Astrocyte of the cerebellum (primary cell): ENCODE measurements at regions not wholly inside any gene's neighbourhood (a gene's known extent, or its start where the extent isn't known, plus 50 kb on each side); places are given as distances from the start of the nearest gene placed in this dataset.

ENCODE experiments used
- DNase-seq: peaks from one replicate; pipeline ENCODE4 v3.0.0-alpha.2; 2011; ENCODE audit warnings: low read depth
- H3K4me3 ChIP-seq: 2 replicates; pipeline ENCODE4 v1.5.1; 2011; ENCODE audit warnings: mild to moderate bottlenecking, low read depth, low read length, moderate library complexity
- in situ Hi-C: cut with HindIII; loops from 2 replicates; pipeline ENCODE4 v1.10.0; 2017; ENCODE audit warnings: low sequenced_read_pairs
- TF ChIP-seq, protein P1 (sequence below): IDR thresholded peaks from 2 replicates; pipeline ENCODE4 v1.5.1; 2012; ENCODE audit warnings: low read length, low read depth, moderate library complexity, mild to moderate bottlenecking; ENCODE audit errors: missing control alignments

DNA sequence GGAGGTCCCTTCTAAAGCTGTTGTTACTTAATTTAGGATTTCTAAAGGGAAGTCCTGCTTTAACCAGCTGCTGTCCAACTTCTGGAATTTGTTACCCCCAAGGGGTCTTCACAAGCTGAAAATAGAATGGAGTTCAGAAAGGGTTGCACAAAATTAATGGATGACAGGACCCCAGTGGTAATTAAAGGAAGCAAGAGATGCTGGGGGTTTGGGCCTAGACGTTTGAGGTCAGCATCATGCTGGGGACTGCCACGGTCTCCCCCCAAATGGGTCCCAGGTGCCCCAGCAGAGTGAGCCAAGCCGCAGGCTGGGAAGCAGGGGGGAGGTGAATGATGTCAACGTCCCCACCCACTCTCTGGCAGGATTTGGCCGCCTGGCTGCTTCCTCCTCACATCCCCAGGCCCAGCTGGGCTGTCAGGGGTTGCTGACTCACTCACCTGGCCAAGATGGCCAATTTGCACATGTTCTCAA, 97.5 kb upstream of the ARAP3 start:
- TF ChIP-seq, protein P1, sequence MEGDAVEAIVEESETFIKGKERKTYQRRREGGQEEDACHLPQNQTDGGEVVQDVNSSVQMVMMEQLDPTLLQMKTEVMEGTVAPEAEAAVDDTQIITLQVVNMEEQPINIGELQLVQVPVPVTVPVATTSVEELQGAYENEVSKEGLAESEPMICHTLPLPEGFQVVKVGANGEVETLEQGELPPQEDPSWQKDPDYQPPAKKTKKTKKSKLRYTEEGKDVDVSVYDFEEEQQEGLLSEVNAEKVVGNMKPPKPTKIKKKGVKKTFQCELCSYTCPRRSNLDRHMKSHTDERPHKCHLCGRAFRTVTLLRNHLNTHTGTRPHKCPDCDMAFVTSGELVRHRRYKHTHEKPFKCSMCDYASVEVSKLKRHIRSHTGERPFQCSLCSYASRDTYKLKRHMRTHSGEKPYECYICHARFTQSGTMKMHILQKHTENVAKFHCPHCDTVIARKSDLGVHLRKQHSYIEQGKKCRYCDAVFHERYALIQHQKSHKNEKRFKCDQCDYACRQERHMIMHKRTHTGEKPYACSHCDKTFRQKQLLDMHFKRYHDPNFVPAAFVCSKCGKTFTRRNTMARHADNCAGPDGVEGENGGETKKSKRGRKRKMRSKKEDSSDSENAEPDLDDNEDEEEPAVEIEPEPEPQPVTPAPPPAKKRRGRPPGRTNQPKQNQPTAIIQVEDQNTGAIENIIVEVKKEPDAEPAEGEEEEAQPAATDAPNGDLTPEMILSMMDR = no peak
- in situ Hi-C loops = no loop called here
- no peak overlapping the region for H3K4me3 ChIP-seq
- DNase-seq = peak; percentile 15

DNA sequence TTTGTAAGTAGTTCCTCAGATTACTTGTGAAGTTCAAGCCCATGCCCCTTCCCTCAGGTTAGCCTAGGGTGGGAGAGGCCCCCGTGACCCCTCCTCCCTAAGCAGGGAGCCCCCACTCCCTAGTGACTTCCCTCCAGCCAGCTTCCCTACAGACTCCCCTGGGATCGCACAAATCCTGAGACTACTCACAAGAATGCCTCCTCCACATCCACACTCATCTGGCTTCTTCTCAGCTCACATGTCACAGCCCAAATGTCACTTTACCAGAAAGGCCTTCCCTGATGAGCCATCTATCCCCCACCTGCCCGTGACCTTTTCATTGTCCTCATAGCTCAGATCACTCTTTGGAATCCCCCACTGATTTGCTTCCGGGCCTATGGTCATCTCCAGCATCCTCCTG, 96.7 kb upstream of the ARAP3 start:
- DNase-seq = no peak
- in situ Hi-C loops = no loop called here
- TF ChIP-seq, protein P1 = no peak

DNA sequence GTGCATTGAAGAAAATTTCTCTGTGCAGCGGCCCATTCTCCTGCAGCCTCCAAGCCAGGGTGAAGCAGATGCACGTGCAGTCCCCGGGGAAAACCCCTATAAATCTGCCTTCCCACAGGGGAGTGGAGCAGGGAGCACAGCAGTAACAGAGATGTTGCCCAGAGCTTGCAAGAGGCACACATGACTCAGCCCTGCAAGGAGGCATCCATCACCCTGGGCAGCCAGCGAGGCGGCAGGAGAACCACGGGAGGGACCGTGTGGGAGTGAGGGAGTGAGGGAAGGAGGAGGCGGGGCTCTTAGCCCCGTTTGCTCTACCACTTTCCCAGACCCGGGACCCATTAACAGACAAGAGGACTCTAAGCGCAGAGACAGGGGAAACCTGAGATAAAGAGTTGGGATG, 96.2 kb upstream of the ARAP3 start:
- in situ Hi-C loops = no loop called here
- TF ChIP-seq, protein P1 = no peak
- no peak overlapping the region for H3K4me3 ChIP-seq
- peak; percentile 15 for DNase-seq

More for the DNA sequence above, 96.7 kb upstream of the ARAP3 start:
- no peak overlapping the region for H3K4me3 ChIP-seq

DNA sequence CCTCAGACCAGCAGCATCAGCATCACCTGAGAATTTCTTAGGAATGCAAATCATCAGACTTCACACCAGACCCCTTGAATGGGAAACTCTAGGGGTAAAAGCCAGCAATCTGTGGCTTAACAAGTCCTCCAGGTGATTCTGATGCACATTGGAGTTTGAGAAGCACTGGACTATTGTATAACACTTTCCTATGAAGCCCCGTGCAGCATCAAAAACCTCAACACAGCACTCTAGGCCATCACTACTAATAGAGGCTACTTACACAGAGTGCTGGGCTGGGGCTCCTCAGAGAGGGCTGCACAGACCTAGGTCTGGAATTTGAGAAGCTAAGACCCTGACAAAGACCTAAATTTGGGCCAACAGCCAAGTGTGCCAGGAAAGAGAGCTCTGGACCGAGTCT, 95.7 kb upstream of the ARAP3 start:
- H3K4me3 ChIP-seq = no peak overlapping the region
- DNase-seq = no peak
- TF ChIP-seq, protein P1 = no peak
- in situ Hi-C loops = no loop called here

DNA sequence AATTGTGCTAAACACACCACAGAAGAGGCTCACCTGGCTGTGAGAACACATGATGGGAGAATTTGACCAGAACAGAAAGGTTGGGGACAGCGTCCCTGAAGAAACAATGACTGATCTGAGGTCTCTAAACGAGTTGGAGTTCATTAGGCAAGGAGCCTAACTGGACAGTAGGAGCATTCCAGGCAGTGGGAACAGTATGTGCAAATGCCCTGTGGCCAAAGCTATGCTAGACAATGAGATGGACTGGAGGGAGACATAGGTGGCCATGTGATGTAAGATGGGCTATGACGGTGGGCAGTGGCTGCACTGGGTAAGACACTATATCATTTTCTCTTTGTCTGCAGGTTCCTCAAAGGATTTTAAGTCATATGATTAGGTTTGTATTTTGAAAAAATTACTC, 95.1 kb upstream of the ARAP3 start:
- no peak overlapping the region for H3K4me3 ChIP-seq
- TF ChIP-seq, protein P1 = no peak
- no peak for DNase-seq
- in situ Hi-C loops = no loop called here

DNA sequence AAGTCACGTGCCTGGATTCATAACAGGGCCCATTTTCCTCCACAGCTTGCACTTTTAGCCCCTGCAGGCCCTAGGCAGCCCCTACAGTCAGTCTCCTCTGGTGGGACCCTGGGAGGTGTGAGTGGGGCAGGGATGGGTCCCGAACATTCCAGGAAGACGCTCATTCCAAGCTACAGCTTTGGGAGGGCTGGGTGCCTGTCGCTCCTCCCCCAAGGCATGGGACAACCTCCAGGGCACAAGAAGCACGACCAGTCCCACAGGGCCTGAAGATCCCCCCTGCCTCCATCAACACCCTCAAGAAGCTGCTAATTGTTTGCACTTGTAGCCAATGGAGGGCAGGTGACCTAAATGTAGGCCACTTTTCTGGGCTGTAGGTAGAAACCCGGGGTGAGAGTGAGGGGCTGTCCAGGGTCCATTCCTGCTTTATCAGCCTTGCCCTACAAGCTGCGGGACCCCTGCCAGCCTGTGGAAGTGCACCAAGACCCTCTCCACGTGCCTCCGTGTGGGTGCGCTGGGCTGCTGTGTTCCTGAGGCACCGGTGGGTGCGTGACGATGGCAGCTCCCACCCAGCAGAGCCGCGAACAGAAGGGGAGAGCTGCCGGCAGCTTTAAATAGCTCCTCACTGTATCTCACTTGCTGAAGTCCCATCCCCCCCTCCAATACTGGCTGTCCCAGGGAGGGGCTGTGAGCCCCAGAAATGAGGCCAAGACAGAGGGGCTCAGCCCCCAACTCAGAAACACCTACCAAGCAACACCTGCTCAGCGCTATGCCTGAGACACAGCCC, 91.9 kb upstream of the ARAP3 start:
- TF ChIP-seq, protein P1 = no peak
- in situ Hi-C loops = no loop called here
- no peak for DNase-seq
- H3K4me3 ChIP-seq = no peak overlapping the region
